Vagina (tissue), 2 donors: ENCODE measurements at regions not wholly inside any gene's neighbourhood (a gene's known extent, or its start where the extent isn't known, plus 50 kb on each side); places are given as distances from the start of the nearest gene placed in this dataset.

Experiments used
- DNase-seq, 2 donors: peaks; one replicate each; pipeline ENCODE4 v3.0.0-alpha.2; 2017; ENCODE audit errors: extremely low spot score in 2 of 2
- H3K27ac ChIP-seq: fragments of 200-600 bp; sonication (generic); one replicate; pipeline ENCODE4 v1.5.1; 2019
- H3K27me3 ChIP-seq: fragments of 200-600 bp; sonication (generic); one replicate; pipeline ENCODE4 v1.5.1; 2019
- H3K36me3 ChIP-seq, 2 donors: fragments of 200-600 bp; sonication (generic); one replicate each; pipeline ENCODE4 v1.5.1; 2017 to 2019
- H3K4me1 ChIP-seq: fragments of 200-600 bp; sonication (generic); one replicate; pipeline ENCODE4 v1.5.1; 2019
- H3K4me3 ChIP-seq, 2 donors: fragments of 200-600 bp; sonication (generic); 1 replicate in 1 of 2; 2 replicates in 1 of 2; pipeline ENCODE4 v1.5.1; 2016 to 2019
- H3K9me3 ChIP-seq: fragments of 200-600 bp; sonication (generic); one replicate; pipeline ENCODE4 v1.5.1; 2019
- POLR2A ChIP-seq, 2 donors: fragments of 450-650 bp; IDR thresholded peaks; one replicate each; pipeline ENCODE4 v1.6.1; 2017; ENCODE audit warnings: antibody characterized with exemption in 2 of 2, mild to moderate bottlenecking in 2 of 2, moderate library complexity in 2 of 2
- POLR2AphosphoS5 ChIP-seq, 2 donors: sonication (generic); formaldehyde crosslinking; IDR thresholded peaks; one replicate each; pipeline ENCODE4 v1.9.0; 2017; ENCODE audit warnings: antibody characterized with exemption in 2 of 2, mild to moderate bottlenecking in 2 of 2, low read depth in 1 of 2; ENCODE audit not compliant: insufficient read depth in 1 of 2
- intact Hi-C: fragments of 100-400 bp; cut with DNase I; formaldehyde crosslinking; loops from one replicate; pipeline ENCODE4 v1.15.1; 2023
- TF ChIP-seq, protein P1 (sequence below), 3 experiments: fragments of 450-650 bp in 2 of 3; fragments of 200-600 bp in 1 of 3; sonication (generic) in 1 of 3; IDR thresholded peaks; one replicate each; pipeline ENCODE4 v1.5.1; 2017 to 2019; ENCODE audit warnings: antibody characterized with exemption in 3 of 3, mild to moderate bottlenecking in 2 of 3, moderate library complexity in 2 of 3

DNA sequence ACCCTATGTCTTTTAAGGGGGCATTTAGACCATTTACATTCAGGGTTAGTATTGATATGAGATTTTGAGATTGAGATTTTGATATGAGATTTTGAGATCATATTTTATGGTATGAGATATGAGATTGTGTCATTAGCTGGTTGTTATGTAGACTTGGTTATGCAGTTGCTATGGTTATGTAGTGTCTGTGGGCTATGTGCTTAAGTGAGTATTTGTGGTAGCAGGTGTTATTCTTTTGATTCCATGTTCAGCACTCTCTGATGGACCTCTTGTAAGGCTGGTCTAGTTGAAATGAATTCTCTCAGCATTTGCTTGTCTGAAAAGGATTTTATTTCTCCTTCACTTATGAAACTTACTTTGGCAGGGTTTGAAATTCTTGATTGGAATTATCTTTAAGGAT, 225.4 kb downstream of the SATB1 start:
- intact Hi-C loops = no loop called here
- no peaks in the 10 kb centered on the region for H3K4me1 ChIP-seq
- H3K36me3 ChIP-seq = no peaks in the 10 kb centered on the region
- H3K27ac ChIP-seq = no peak overlapping the region
- TF ChIP-seq POLR2AphosphoS5 (IDR thresholded peaks at IDR 0.05; ENCODE audit: insufficient read depth in 1 of 2, low read depth in 1 of 2) (no peak), POLR2A (IDR thresholded peaks at IDR 0.05) (no peak)
- TF ChIP-seq, protein P1, sequence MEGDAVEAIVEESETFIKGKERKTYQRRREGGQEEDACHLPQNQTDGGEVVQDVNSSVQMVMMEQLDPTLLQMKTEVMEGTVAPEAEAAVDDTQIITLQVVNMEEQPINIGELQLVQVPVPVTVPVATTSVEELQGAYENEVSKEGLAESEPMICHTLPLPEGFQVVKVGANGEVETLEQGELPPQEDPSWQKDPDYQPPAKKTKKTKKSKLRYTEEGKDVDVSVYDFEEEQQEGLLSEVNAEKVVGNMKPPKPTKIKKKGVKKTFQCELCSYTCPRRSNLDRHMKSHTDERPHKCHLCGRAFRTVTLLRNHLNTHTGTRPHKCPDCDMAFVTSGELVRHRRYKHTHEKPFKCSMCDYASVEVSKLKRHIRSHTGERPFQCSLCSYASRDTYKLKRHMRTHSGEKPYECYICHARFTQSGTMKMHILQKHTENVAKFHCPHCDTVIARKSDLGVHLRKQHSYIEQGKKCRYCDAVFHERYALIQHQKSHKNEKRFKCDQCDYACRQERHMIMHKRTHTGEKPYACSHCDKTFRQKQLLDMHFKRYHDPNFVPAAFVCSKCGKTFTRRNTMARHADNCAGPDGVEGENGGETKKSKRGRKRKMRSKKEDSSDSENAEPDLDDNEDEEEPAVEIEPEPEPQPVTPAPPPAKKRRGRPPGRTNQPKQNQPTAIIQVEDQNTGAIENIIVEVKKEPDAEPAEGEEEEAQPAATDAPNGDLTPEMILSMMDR (IDR thresholded peaks at IDR 0.05) = no peak
- no peak for DNase-seq
- H3K4me3 ChIP-seq = no peak overlapping the region
- no peaks in the 10 kb centered on the region for H3K27me3 ChIP-seq
- no peaks in the 10 kb centered on the region for H3K9me3 ChIP-seq

DNA sequence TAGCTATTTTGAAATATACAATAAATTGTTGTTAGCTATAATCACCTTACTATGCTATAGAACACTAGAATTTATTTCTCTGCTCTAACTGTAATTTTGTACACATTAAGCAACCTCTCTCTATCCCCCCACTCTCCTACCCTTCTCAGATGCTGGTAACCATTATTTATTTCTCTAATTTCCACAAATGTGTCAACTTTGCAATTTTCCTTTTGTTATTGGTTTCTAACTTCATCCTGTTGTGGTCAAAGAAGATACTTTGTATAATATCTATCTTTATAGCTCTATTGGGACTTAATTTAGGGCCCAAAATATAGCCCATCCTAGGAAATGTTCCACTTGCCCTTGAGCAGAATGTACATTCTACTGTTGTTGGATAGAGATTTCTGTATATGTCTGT, 229.3 kb downstream of the SATB1 start:
- intact Hi-C loops = no loop called here
- no peaks in the 10 kb centered on the region for H3K36me3 ChIP-seq
- no peak for DNase-seq
- no peaks in the 10 kb centered on the region for H3K4me1 ChIP-seq
- no peak overlapping the region for H3K27ac ChIP-seq
- TF ChIP-seq, protein P1 (IDR thresholded peaks at IDR 0.05) = no peak
- no peak for TF ChIP-seq POLR2A (IDR thresholded peaks at IDR 0.05)
- no peak for TF ChIP-seq POLR2AphosphoS5 (IDR thresholded peaks at IDR 0.05; ENCODE audit: insufficient read depth in 1 of 2, low read depth in 1 of 2)
- H3K4me3 ChIP-seq = no peak overlapping the region
- no peaks in the 10 kb centered on the region for H3K27me3 ChIP-seq
- no peaks in the 10 kb centered on the region for H3K9me3 ChIP-seq

DNA sequence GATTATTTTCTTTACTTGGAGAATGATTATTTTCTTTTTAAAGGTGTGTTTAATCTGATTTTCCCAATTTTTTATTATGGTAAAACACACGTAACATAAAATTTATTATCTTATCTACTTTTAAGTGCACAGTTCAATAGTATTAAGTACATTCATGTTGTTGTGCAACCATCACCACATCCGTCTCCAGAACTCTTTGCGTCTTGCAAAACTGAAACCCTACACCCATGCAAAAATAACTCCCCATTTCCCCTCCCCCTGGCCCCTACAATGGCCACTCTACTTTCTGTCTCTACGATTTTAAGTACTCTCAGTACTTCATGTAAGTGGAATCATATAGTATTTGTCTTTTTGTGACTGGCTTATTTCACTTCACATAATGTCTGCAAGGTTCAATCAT, 230.7 kb downstream of the SATB1 start:
- no peak overlapping the region for H3K4me3 ChIP-seq
- intact Hi-C loops = no loop called here

DNA sequence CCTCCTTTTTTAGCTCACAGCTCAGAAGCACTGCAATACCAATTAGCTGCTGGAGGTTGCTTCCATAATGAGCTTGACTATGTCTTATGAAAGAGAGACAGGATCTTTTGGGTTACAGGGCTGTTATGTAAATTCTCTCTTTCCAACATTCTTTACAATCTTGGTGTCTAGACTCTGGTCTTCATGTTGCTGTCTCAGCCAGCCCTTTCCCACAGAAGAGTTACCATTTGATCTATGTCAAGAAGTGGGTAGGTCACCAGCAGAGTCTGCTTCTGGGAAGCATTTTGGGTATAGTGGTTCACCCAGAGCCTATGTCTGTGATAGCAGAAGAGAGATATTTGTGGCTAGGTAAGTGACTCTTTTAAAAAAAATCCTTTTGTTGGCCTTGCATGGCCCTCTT, 234.5 kb downstream of the SATB1 start:
- no peaks in the 10 kb centered on the region for H3K36me3 ChIP-seq
- intact Hi-C loops = no loop called here
- H3K9me3 ChIP-seq = no peaks in the 10 kb centered on the region
- H3K4me3 ChIP-seq = no peak overlapping the region
- no peak for TF ChIP-seq POLR2A (IDR thresholded peaks at IDR 0.05)
- TF ChIP-seq, protein P1 (IDR thresholded peaks at IDR 0.05) = no peak
- no peak for TF ChIP-seq POLR2AphosphoS5 (IDR thresholded peaks at IDR 0.05; ENCODE audit: insufficient read depth in 1 of 2, low read depth in 1 of 2)
- no peaks in the 10 kb centered on the region for H3K27me3 ChIP-seq
- H3K27ac ChIP-seq = no peak overlapping the region
- DNase-seq = no peak
- H3K4me1 ChIP-seq = no peaks in the 10 kb centered on the region

More for the DNA sequence above, 230.7 kb downstream of the SATB1 start:
- Histone ChIP-seq H3K36me3 (no peaks in the 10 kb centered on the region), H3K9me3 (no peaks in the 10 kb centered on the region), H3K4me1 (no peaks in the 10 kb centered on the region), H3K27me3 (no peaks in the 10 kb centered on the region), H3K27ac (no peak overlapping the region)
- DNase-seq = no peak
- TF ChIP-seq, protein P1 (IDR thresholded peaks at IDR 0.05) = no peak
- TF ChIP-seq POLR2A (IDR thresholded peaks at IDR 0.05) = no peak
- TF ChIP-seq POLR2AphosphoS5 (IDR thresholded peaks at IDR 0.05; ENCODE audit: insufficient read depth in 1 of 2, low read depth in 1 of 2) = no peak

DNA sequence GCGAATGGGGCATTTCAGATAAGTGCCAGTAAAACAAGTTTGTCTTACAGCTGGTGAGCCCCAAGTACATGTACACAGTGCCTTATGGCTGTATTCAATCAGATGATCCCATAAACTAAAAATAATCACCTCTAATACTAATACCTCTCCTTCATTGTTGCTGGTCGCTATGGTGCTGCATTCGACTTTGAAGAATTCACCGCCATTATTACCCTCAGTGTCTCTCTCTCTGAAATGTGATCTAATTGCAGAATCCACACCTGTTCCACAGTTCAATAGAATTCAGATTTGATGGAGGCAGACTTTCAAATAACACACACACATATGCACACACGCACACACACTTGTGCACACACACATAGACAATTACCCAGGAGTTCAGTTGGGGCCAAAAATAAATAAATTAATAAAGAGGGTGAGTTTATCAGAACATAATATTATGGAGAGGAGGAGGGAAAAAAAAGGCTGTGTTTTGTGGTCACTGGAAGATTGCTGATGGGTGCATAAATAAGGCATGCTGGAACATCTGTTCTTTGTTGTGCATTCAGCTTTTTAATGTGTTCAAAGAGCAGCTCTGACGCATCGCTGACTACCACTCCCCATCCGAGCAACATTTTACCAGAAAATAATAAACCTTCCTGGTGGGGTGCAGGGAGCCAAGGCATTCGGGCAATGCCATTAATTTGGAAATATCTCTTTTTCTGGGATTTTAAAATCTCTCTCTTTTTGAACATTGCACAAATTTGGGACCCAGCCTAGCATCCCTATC, 235.7 kb downstream of the SATB1 start:
- intact Hi-C loops = no loop called here

More for the DNA sequence above, 235.7 kb downstream of the SATB1 start:
- no peak for DNase-seq
- Histone ChIP-seq H3K9me3 (no peaks in the 10 kb centered on the region), H3K4me3 (no peak overlapping the region), H3K36me3 (no peaks in the 10 kb centered on the region), H3K4me1 (no peaks in the 10 kb centered on the region), H3K27me3 (no peaks in the 10 kb centered on the region), H3K27ac (no peak overlapping the region)
- TF ChIP-seq POLR2AphosphoS5 (IDR thresholded peaks at IDR 0.05; ENCODE audit: insufficient read depth in 1 of 2, low read depth in 1 of 2) = no peak
